Activated CD4-positive, CD25-positive, alpha-beta regulatory T cell (primary cell): ENCODE measurements at regions not wholly inside any gene's neighbourhood (a gene's known extent, or its start where the extent isn't known, plus 50 kb on each side); places are given as distances from the start of the nearest gene placed in this dataset.
"Not testable (repeated sequence)": the region's sequence is repeated elsewhere in the genome, so short reads cannot be mapped to it uniquely, and the experiment has no call there.

Experiments used
- DNase-seq, 4 experiments: peaks; one replicate each; lab custom pipeline; 2025; lab: John Stamatoyannopoulos, UW

- no peak for DNase-seq
Measured at GRCh38 chr21:15431053-15431452, 298.7 kb upstream of the USP25 start.

DNA sequence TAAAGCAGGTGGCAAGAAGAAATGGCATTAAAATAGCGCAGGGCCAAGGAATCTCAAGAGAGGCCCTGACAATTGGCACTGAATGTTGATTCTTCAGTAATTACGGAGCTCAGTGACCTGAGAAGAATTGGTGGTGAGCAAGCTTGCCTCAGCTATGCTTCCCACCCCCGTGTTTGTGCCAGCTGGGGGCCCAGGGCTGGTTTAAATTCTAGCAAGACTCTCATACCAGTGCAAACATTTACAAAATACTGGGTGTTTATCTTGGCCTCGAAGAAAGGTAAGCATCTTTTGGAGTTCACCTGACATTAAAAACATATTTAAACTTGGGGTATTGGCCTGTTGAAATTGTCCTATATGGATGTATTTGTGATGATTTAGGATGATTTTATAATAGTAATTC lies 296.7 kb upstream of the USP25 start:
- DNase-seq: no peak

GRCh38 chr21:15434163-15434905 lies 295.4 kb upstream of the USP25 start:
- DNase-seq: no peak

DNA sequence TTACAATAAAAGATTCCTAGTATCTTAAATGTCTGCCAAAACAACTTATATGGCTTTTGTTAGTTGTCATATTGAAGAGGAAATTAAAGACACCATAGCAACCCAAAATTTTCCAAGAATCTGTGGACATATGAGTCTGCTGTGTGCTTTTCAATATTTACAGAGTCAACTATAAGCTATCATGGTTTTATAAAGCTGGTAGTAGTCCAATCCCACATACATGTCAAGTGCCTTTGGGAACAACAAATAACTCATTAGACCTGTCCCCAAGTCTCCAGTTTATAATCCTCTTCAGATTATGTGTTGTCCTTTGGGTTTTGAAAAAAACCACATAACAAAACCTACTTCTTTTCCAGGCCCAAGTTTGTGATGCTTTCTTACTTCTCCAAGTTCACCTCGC lies 293.8 kb upstream of the USP25 start:
- no peak for DNase-seq

- no peak for DNase-seq
Measured at GRCh38 chr21:15437883-15438282, 291.9 kb upstream of the USP25 start.

DNA sequence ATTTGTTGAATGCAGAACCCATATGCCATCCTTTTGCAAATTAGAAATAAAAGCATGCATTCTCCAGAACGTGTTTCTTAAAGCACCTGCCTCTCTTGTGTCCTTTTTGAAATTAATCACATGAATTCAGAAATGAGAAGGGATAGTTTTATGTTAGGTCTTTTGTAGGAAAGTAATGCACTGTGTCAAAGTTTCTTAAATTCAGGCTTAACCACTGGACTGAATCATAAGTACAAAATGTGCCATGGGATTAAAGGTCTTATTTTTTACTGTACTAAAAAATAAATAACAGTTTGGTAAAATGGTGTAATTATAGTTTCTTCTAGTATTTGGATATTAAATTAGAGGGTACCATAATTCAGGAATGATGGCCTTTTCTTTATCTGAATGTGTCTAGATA lies 290.1 kb upstream of the USP25 start:
- DNase-seq: no peak

DNA sequence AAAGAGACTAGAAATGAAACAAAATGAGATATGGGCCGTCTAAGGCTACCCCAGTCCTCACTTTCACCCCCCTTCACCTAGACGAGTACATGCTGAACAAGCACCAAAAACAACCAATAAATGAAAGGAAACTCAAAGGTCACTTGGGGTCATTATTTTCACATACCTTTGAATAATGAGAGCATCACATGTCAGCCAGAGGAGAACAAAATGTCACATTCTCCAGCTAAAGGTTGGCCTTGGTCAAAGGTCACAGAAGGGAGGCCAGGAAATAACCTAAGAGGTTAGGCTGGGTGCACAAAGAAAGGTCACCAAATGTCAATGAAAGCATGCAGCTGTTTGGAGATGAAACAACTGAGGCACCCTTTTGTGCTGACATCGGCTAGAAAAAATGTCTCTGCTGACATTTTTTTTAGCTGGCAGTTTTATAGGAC lies 288.7 kb upstream of the USP25 start:
- DNase-seq: no peak

DNA sequence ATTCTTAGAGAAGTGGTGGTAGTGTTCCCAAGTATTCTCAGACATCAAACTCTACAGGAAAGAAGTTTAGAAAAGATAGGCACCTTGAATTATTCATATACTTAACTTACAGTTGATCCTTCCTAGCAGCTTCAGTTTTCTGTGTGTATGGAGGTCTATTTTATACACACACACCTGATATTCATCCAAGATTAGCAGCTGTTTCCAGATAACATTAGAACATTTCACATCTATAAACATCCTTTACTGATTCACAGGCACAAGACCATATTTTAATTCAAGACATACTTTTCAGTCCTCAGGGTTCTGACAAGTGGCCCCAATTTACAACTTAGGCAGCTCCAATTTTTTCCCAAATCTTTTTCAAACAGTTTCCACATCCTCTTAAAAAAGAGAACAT lies 287.8 kb upstream of the USP25 start:
- no peak for DNase-seq

DNA sequence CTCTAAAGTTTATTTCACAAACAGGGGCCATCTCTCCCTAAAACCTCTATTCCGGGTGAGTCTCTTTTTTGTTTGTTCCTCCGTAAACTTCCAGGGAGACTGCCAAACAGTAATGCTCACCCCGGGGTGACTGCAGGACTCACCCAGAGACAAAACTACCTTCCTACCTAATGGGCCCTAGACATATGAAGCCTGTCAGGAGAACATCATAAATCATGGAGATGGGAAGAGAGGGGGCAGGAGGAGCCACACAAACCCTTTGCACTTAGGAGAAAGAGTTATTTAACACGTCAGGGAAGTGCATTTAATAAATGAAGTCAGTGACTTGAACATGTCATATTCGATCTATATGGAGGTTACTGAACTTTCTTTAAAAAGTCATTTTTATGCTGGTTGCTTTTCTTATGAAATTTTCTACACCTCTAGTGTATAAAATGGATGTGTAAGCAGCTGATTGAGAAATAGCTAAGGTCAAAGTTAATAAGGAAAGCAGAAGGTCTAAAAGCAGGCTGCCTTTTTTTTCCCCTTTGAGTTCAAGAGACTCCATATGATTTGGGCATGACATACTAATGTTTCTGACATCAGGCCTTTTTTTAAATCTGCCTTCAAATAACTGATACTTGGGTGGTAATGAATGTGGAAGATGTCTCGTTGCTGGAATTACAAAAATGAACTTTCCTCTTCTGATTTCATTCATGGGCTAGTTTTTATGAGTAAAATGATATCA lies 286.9 kb upstream of the USP25 start:
- DNase-seq: no peak

DNA sequence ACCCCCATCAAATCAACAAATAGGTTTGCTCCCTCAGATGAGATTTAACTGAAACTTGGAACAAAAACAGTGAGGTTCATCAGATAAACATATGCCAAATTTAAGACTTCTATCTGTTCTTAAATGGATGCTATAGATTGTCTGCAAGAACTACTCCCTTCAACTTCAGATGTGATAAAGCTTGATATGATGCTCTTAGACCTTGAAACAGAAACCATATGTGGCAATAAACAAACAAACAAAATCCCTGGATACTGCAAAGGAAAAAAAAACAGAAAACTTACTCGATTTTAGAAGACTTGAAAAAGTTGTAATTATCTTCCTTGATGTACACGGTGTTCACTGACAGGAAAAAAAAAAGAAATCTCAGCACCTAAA lies 286.1 kb upstream of the USP25 start:
- DNase-seq: no peak

DNA sequence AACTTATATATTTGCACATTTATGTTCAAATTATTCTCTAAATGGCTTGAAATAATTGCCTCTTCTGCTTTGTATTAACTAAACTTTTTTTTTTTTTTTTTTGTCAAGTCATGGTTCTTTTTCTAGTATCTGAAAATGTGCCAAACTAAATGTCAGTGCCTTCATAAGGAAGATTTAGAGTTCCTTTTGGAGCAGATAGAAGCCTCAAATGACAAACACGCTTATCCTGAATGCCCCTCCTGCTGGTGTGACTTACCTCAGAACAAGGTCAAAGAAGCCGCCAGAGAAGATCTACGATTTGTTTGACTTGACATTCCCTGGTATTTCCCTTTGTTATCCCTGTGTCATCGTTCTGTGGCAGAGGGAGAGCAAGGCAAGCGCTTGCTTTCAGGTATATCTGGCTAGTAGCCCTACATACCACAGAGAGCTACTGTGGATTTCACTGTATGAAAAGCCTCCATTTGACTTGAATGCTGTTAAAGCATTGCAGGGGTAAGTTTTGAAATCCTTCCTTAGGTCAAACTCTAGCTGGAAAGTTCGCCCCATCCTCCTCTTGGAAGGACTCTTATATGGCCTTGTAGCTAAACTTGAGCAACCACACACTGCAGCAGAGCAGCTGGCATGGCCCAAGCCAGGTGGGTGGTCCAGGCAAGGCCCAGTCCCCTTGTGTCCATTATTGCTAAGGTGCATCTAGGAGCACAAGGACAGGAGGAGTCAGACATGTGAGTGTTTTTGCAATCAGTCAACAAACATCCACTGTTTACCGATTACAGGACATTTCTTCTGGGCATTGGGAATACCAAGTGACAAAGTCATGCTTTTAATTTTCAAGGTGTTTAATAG lies 285.4 kb upstream of the USP25 start:
- no peak for DNase-seq

DNA sequence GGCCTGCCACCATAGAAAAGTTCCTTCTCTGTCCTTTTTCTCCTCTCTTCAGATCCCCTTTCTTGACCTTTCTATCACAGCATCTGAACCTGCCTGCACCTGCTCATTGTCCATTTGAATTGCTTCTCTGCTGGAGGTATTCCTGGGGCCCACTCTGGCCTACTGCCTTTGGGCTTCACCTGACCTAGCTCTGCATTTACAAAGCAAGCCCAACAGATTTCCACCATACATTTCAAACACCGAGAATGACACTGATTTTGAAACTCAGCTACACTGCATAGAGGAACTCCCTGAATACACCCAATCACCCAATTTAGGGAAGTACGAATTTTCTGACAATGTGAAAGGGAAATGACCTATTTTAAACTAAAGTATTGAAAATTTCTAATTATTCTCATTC lies 284.5 kb upstream of the USP25 start:
- no peak for DNase-seq

DNA sequence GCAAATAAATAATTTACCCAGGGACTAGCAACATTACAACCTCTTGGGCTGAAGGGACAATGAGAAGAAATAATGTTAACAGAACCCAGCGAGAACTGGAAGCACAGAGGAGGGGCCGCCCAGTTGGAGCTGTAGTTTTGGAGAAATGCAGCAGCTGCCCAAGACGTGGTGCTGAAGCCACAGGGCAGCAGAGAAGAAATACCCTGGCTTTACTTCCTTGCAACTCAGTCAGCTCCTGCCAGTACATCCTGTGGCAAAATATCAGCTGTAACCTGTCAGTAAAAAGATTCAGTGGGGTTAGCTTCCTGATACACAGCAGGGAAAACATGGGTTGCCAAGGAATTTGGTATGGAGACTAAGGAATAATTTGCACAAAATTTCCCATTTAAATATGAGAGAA lies 283.6 kb upstream of the USP25 start:
- no peak for DNase-seq

GRCh38 chr21:15449556-15449955 lies 280.2 kb upstream of the USP25 start:
- no peak for DNase-seq

DNA sequence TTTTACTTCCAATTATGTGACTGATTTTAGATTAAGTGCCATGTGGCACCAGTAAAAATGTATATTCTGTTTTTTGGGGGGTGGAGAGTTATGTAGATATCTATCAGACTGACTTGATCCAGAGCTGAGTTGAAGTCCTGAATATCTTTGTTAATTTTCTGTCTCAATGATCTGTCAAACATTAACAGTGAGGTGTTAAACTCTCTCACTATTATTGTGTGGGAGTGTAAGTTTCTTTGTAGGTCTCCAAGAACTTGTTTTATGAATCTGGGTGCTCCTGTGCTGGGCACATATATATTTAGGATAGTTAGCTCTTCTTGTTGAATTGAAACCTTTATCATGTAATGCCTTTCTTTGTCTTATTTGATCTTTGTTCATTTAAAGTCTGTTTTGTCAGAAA lies 276.5 kb upstream of the USP25 start:
- no peak for DNase-seq

- DNase-seq: not testable (repeated sequence)
Measured at GRCh38 chr21:15453785-15454184, 276.0 kb upstream of the USP25 start.

GRCh38 chr21:15454931-15455330 lies 274.9 kb upstream of the USP25 start:
- not testable (repeated sequence) for DNase-seq

DNA sequence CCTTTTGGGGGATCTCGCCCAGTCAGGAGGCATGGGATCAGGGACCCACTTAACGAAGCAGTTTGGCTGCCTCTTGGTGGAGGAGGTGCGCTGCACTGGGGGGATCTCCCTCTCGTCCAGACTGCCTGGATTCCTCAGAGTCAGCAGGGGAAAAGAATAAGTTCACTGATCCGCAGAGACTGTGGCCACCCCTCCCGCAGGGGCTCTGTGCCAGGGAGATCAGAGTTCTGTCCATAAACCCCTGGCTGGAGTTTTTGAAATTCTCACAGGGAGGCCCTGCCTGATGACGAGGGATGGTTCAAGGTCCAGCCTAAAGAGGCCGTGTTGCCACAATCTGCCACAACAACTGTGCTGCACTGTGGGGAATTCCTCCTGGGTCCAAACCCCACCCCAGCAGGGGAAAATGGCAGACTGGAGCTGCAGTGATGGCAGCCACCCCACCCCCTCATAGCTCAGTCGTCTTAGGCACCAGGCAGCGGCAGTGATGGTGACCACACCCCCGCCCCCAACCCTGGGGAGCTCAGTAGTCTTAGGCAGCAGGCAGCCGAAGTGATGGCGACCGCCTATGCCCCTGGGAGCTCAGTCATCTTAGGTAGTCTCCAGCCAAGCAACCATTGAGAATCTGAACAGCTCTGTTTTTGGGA lies 273.8 kb upstream of the USP25 start:
- DNase-seq: no peak

GRCh38 chr21:15457965-15458364 lies 271.8 kb upstream of the USP25 start:
- DNase-seq: no peak

DNA sequence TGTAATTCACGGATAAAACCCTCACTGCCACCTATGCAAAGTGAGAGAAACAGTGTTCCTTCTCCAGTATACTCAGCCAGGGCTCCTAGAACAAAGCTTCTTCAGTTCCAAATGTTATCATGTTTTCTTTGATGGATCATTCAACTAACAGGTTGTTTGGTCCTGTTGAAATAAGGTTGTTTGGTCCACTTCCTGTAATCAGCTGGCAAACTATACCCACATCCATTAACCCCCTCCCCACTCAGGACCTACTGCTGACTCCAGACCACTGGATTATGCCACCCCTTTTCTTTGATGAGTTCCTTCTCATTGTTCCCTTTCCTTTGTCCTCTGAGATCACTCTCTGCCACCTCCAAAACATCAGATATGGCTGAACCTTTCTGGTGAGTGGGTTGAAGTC lies 267.7 kb upstream of the USP25 start:
- no peak for DNase-seq

- DNase-seq: no peak
Measured at GRCh38 chr21:15466329-15466728, 263.5 kb upstream of the USP25 start.

- DNase-seq: no peak
Measured at GRCh38 chr21:15468368-15468767, 261.4 kb upstream of the USP25 start.
